ENCODE measurements at regions not wholly inside any gene's neighbourhood (a gene's known extent, or its start where the extent isn't known, plus 50 kb on each side); places are given as distances from the start of the nearest gene placed in this dataset.
"Not testable (repeated sequence)": the region's sequence is repeated elsewhere in the genome, so short reads cannot be mapped to it uniquely, and the experiment has no call there.

GRCh38 chr13:82506805-82507414, 1375.4 kb downstream of the SLITRK1 start:
- no peak for DNase-seq

- no peak for DNase-seq
Observed at GRCh38 chr13:82501834-82502233, 1380.4 kb downstream of the SLITRK1 start.

- no peak for DNase-seq
Observed at GRCh38 chr13:82480415-82480814, 1401.9 kb downstream of the SLITRK1 start.

GRCh38 chr13:82477436-82477835, 1404.8 kb downstream of the SLITRK1 start:
- no peak for DNase-seq

DNA sequence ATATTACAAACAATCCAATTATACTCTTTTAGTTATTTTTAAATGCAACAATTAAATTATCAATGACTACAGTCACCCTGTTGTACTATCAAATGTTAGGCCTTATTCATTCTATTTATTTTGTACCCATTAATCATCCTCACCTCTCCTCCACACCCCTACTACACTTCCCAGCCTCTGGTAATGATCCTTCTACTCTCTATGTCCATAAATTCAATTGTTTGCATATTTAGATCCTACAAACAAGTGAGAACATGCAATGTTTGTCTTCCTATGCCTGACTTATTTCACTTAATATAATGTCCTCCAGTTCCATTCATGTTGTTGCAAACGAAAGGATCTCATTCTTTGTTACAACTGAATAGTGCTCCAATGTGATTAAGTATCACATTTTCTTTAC, 1414.6 kb downstream of the SLITRK1 start:
- DNase-seq, result no peak

- not testable (repeated sequence) for DNase-seq
Observed at GRCh38 chr13:82459575-82459974, 1422.7 kb downstream of the SLITRK1 start.

- no peak for DNase-seq
Observed at GRCh38 chr13:82458169-82458568, 1424.1 kb downstream of the SLITRK1 start.

- DNase-seq, result not testable (repeated sequence)
Observed at GRCh38 chr13:82457548-82457947, 1424.7 kb downstream of the SLITRK1 start.

- no peak for DNase-seq
Observed at GRCh38 chr13:82447416-82448077, 1434.7 kb downstream of the SLITRK1 start.

GRCh38 chr13:82439159-82439904, 1442.9 kb downstream of the SLITRK1 start:
- DNase-seq, result no peak

DNA sequence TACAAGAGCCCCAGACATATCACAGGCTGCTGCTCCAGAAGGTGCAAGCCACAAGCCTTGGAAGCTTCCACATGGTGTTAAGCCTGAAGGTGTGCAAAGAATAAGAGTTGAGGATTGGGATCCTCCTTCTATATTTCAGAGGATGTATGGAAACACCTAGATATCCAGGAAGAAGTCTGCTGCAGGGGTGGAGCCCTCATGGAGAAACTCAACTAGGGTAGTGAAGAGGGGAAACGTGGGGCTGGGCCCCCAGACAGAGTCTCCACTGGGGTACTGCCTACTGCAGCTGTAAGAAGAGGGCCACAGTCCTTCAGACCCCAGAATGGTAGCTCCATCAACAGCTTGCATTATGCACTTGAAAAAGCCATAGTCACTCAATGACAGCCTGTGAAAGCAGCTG, 1444.0 kb downstream of the SLITRK1 start:
- no peak for DNase-seq

GRCh38 chr13:82436099-82436585, 1446.1 kb downstream of the SLITRK1 start:
- no peak for DNase-seq

- no peak for DNase-seq
Observed at GRCh38 chr13:82432949-82433348, 1449.3 kb downstream of the SLITRK1 start.

GRCh38 chr13:82412749-82413148, 1469.5 kb downstream of the SLITRK1 start:
- no peak for DNase-seq

- DNase-seq, result no peak
Observed at GRCh38 chr13:82407321-82407720, 1475.0 kb downstream of the SLITRK1 start.

- DNase-seq, result no peak
Observed at GRCh38 chr13:82374719-82375118, 1507.6 kb downstream of the SLITRK1 start.

DNA sequence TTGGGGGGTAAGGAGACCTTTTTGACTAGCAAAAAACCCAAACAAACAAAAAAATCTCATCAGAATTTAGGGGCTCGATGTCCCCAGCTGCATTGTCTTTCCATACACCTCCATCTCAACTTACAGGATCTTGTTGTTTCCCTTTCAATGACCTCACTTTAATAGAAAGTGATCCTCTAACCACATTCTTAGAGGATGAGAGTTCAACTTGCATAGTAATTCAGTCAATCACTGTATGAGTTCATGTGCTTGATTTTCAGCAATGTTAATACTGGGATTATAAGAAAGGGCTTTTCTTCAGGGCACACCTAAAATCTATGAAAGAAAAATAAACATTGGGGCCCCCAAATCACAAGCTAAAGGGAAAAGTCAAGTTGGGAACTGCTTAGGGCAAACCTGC, 1512.0 kb downstream of the SLITRK1 start:
- no peak for DNase-seq

DNA sequence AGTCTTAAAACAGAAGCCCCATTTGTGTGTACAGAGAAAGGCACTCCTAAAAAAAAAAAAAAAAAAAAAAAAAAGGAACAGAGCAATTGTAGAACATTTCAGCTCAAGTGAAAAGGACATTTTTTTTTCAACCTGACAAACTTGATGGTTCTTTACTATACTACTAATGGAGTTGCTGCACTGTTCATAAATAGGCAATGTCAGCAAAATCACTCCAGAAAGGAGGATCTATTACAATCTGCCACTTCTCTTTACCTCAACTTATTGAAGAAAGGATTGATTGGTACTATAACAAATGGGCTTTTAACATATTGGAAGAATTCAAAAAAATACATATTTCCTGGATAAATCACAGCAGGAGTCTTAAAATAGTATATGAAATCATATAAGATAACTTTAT, 1517.7 kb downstream of the SLITRK1 start:
- no peak for DNase-seq

DNA sequence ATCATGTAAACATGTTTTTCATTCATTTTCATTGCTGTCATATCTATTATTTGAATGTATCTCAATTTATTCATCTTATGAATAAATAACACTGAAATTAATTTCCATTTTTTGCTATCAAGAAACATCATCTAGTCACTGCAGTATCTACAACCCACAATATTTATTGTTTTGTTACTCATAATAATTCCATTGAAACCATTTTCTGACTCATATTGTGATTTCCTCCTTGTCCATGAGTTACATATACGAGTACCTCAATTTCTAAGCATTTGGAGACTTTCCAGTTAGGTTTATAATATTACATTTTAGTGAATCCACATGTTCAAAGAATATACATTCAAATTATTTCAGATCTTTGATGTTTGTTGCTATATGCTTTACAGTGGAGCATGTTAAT, 1524.0 kb downstream of the SLITRK1 start:
- no peak for DNase-seq

- no peak for DNase-seq
Observed at GRCh38 chr13:82356667-82357410, 1525.4 kb downstream of the SLITRK1 start.

- DNase-seq, result no peak
Observed at GRCh38 chr13:82344867-82345266, 1537.4 kb downstream of the SLITRK1 start.

- no peak for DNase-seq
Observed at GRCh38 chr13:82341116-82341515, 1541.2 kb downstream of the SLITRK1 start.

GRCh38 chr13:82330499-82330898, 1551.8 kb downstream of the SLITRK1 start:
- DNase-seq, result no peak
